ENCODE measurements at regions not wholly inside any gene's neighbourhood (a gene's known extent, or its start where the extent isn't known, plus 50 kb on each side); places are given as distances from the start of the nearest gene placed in this dataset.
"Not testable (repeated sequence)": the region's sequence is repeated elsewhere in the genome, so short reads cannot be mapped to it uniquely, and the experiment has no call there.

- ATAC-seq (no peak), DNase-seq (ENCODE audit: missing footprints) (no peak)
- intact Hi-C loops (cut with DNase I) = no loop called here
These were observed 62.8 kb upstream of the LAPTM4A start for GRCh38 chr2:20113986-20114938.

GRCh38 chr2:20113004-20113796 lies 61.8 kb upstream of the LAPTM4A start:
- DNase-seq (ENCODE audit: missing footprints) (no peak), ATAC-seq (no peak)
- intact Hi-C loops (cut with DNase I) = no loop called here

GRCh38 chr2:20112361-20112760 lies 60.9 kb upstream of the LAPTM4A start:
- intact Hi-C loops (cut with DNase I); DNase-seq (ENCODE audit: missing footprints); ATAC-seq: not testable (repeated sequence)

- ATAC-seq = no peak
- intact Hi-C loops (cut with DNase I) = no loop called here
- DNase-seq (ENCODE audit: missing footprints) = no peak
These were observed 60.1 kb upstream of the LAPTM4A start for GRCh38 chr2:20111311-20112131.

GRCh38 chr2:20110876-20111275 lies 59.4 kb upstream of the LAPTM4A start:
- ATAC-seq = no peak
- DNase-seq (ENCODE audit: missing footprints) = no peak
- intact Hi-C loops (cut with DNase I) = no loop called here

DNA sequence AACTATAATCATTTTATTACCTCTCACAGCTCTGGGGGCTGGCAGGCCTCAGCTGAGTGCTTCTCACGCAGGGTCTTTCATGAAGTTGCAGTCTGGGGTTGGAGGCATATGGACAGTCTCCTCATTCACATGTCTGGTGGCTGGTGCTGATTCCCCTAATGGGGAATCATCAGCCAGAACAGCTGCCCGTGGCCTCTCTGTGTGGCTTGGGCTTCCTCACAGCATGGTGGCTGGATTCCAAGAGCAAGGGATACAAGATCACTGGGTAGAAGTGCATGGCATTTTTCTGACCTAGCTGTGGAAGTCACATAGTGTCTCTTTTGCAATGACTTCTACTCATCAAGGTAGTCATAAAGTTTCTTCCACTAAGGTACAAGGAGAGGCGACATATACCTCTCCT lies 59.0 kb upstream of the LAPTM4A start:
- ATAC-seq (no peak), DNase-seq (ENCODE audit: missing footprints) (no peak)
- intact Hi-C loops (cut with DNase I) = no loop called here

GRCh38 chr2:20108655-20109396 lies 57.4 kb upstream of the LAPTM4A start:
- ATAC-seq (no peak), DNase-seq (ENCODE audit: missing footprints) (no peak)
- intact Hi-C loops (cut with DNase I) = no loop called here

DNA sequence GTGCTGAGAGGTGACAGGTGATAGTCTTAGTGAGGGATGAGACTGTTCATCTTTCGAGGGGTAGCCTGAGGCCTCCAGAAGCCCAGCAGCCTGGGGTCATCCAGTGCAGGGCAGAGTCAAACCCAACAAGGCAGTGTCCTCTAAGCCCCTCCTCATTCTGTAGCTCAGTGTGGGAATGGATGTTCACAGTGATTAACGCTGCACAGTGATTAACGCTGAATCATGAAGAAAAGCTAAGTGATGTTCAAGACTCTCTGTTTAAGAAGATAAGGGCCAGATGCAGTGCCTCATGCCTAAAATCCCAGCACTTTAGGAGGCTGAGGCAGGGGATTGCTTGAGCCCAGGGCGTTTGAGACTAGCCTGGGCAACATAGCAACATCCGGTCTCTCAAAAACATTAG lies 56.3 kb upstream of the LAPTM4A start:
- intact Hi-C loops (cut with DNase I) = no loop called here
- no peak for DNase-seq (ENCODE audit: missing footprints)
- ATAC-seq = no peak

- ATAC-seq = no peak
- intact Hi-C loops (cut with DNase I) = no loop called here
- DNase-seq (ENCODE audit: missing footprints) = no peak
These were observed 55.9 kb upstream of the LAPTM4A start for GRCh38 chr2:20107352-20107751.

DNA sequence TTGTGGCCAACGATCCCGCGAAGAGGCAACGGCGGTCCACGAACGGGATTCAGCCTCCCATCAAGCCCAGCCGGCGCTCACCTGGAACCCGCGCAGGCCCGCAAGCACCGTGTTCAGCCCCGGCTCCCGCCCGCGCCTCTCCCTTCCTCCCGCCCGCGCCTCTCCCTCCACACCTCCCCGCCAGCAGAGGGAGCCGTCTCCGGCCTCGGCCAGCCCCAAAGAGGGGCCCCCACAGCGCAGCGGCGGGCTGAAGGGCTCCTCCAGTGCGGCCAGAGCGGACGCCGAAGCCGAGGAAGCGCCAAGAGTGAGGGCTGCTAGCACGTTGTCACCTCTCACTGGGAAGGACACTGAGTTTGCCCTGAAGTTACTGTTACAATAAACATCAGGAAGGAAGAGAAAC lies 55.3 kb upstream of the LAPTM4A start:
- no peak for DNase-seq (ENCODE audit: missing footprints)
- ATAC-seq = peak; percentile 61
- intact Hi-C loops (cut with DNase I) = no loop called here

GRCh38 chr2:20104900-20105545 lies 53.6 kb upstream of the LAPTM4A start:
- ATAC-seq (no peak), DNase-seq (ENCODE audit: missing footprints) (no peak)
- intact Hi-C loops (cut with DNase I) = no loop called here

DNA sequence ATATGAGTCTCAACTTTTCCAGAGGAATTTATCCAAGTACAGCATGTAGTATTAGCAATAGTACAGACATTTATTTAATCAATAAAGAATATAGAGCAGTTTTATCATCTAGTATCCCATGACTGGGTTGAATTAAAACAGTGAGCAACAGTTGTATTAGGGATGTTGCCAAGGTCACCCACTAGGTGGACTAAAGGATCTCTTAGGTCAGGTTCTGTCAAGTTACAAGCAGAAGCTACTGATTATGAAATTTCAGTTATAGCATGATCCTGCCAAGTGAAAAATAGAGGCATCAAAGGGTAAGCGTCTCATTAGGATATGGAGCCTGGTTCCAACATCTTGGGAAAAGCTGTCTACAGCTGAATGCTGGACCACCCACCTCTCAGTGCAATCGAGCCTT lies 52.1 kb upstream of the LAPTM4A start:
- DNase-seq (ENCODE audit: missing footprints) (no peak), ATAC-seq (no peak)
- intact Hi-C loops (cut with DNase I) = no loop called here
